GM12878 (cell line): ENCODE measurements at regions not wholly inside any gene's neighbourhood (a gene's known extent, or its start where the extent isn't known, plus 50 kb on each side); places are given as distances from the start of the nearest gene placed in this dataset.

Source experiments
- ATAC-seq: fragments of 200-7000 bp; cut with Tn5 transposase; 3 replicates; pipeline ENCODE4 v1.9.1; 2020; ENCODE audit warnings: mild to moderate bottlenecking, moderate library complexity
- BruUV-seq: library from RNA; stranded (reverse); fragments of 400-500 nt; replicated peaks from 2 replicates; lab custom pipeline; 2021; lab: Mats Ljungman, UMichigan
- CTCF ChIA-PET: fragments of 300-600 bp; sonication (Branson Sonifier 250); formaldehyde crosslinking; extraction: SDS; loops from one replicate; lab custom pipeline; 2021; ENCODE audit warnings: inconsistent platforms; lab: Yijun Ruan, JAX
- POLR2A ChIA-PET: fragments of 350-600 bp; formaldehyde crosslinking; extraction: SDS; loops from one replicate; lab custom pipeline; 2021; ENCODE audit warnings: inconsistent platforms; lab: Charles Lee
- RAD21 ChIA-PET: fragments of 300-600 bp; sonication (Branson Sonifier 250); formaldehyde crosslinking; loops from one replicate; lab custom pipeline; 2023; ENCODE audit warnings: antibody characterized with exemption; ENCODE audit not compliant: unreplicated experiment; lab: Charles Lee
- SMC1A ChIA-PET: fragments of 300-600 bp; sonication (Branson Sonifier 250); formaldehyde crosslinking; loops from one replicate; lab custom pipeline; 2023; ENCODE audit not compliant: unreplicated experiment, uncharacterized antibody; lab: Charles Lee
- DNase-seq: peaks from one replicate; pipeline ENCODE4 v3.0.0-alpha.2; 2011; ENCODE audit warnings: low read depth, low spot score
- FAIRE-seq: peaks from 3 replicates; lab custom pipeline; 2011; peaks lifted over from hg19 to GRCh38; lab: Jason Lieb, UNC
- H2AFZ ChIP-seq: 2 replicates; pipeline ENCODE4 v1.6.0; 2011; ENCODE audit warnings: low read depth, low read length, control low read depth; ENCODE audit not compliant: control insufficient read depth
- H3K27ac ChIP-seq: 2 replicates; pipeline ENCODE4 v1.5.1; 2011; ENCODE audit warnings: control low read depth; ENCODE audit not compliant: control insufficient read depth, insufficient read depth
- H3K27me3 ChIP-seq, 2 experiments: replicated peaks in 1 of 2; 2 replicates each; pipeline versions ENCODE4 v1.6.0 to v1.6.1; 2011; ENCODE audit warnings: low read length in 1 of 2; ENCODE audit not compliant: control insufficient read depth in 2 of 2, insufficient read depth in 2 of 2
- H3K36me3 ChIP-seq, 2 experiments: 2 replicates each; pipeline ENCODE4 v1.5.1; 2011; ENCODE audit warnings: low read length in 1 of 2; ENCODE audit not compliant: control insufficient read depth in 2 of 2, insufficient read depth in 2 of 2
- H3K4me1 ChIP-seq: 2 replicates; pipeline ENCODE4 v1.6.1; 2011; ENCODE audit warnings: mild to moderate bottlenecking, low read length, moderate library complexity, mixed read lengths; ENCODE audit not compliant: control insufficient read depth, insufficient read depth
- H3K4me2 ChIP-seq: 2 replicates; pipeline ENCODE4 v1.6.0; 2011; ENCODE audit warnings: control low read depth; ENCODE audit not compliant: control insufficient read depth, insufficient read depth
- H3K4me3 ChIP-seq: fragments of 200-600 bp; sonication (generic); 2 replicates; pipeline ENCODE4 v1.5.1; 2016
- H3K79me2 ChIP-seq: 2 replicates; pipeline ENCODE4 v1.6.0; 2011; ENCODE audit warnings: low read length; ENCODE audit not compliant: control insufficient read depth, insufficient read depth
- H3K9ac ChIP-seq: 2 replicates; pipeline ENCODE4 v1.8.0; 2011; ENCODE audit warnings: low read length, control low read depth, mixed read lengths; ENCODE audit not compliant: control insufficient read depth, insufficient read depth
- H3K9me3 ChIP-seq: replicated peaks from 3 replicates; pipeline ENCODE4 v1.5.1; 2011; ENCODE audit warnings: mild to moderate bottlenecking, low read length; ENCODE audit not compliant: control insufficient read depth, insufficient read depth
- H4K20me1 ChIP-seq: 2 replicates; pipeline ENCODE4 v1.6.0; 2011; ENCODE audit not compliant: control insufficient read depth, insufficient read depth
- BCLAF1 ChIP-seq: fragments of 450-650 bp; IDR thresholded peaks from 2 replicates; pipeline ENCODE4 v1.6.1; 2017; ENCODE audit warnings: antibody characterized with exemption, mild to moderate bottlenecking, moderate library complexity
- CEBPZ ChIP-seq: fragments of 150-350 bp; IDR thresholded peaks from 2 replicates; pipeline ENCODE4 v1.6.1; 2016; ENCODE audit warnings: low read depth, low read length
- CHD2 ChIP-seq: IDR thresholded peaks from 2 replicates; pipeline ENCODE4 v1.6.1; 2011; ENCODE audit warnings: low read depth, low read length, improper control_type of control experiment, borderline replicate concordance
- CHD4 ChIP-seq: fragments of 200-600 bp; sonication (generic); IDR thresholded peaks from 2 replicates; pipeline ENCODE4 v1.6.1; 2016; ENCODE audit warnings: mild to moderate bottlenecking
- IKZF2 ChIP-seq, 2 experiments: fragments of 450-650 bp; IDR thresholded peaks; 2 replicates each; pipeline ENCODE4 v1.6.1; 2017; ENCODE audit warnings: mild to moderate bottlenecking in 2 of 2, moderate library complexity in 2 of 2
- TARDBP ChIP-seq: IDR thresholded peaks from 2 replicates; pipeline ENCODE4 v1.6.1; 2016; ENCODE audit warnings: borderline replicate concordance
- TCF3 ChIP-seq: IDR thresholded peaks from 2 replicates; pipeline ENCODE4 v1.6.1; 2012; ENCODE audit warnings: low read depth, mild to moderate bottlenecking, low read length, borderline replicate concordance; ENCODE audit not compliant: insufficient read depth
- WGBS: methylation state at CpG from one replicate; pipeline ENCODE4 v1.1.6; 2016; ENCODE audit warnings: low lambda C conversion rate; ENCODE audit not compliant: insufficient replicate concordance, insufficient coverage; ENCODE audit errors: missing lambda C conversion rate; 5-methylcytosine and 5-hydroxymethylcytosine counted together
- in situ Hi-C: fragments of 300-500 bp; cut with MboI; formaldehyde crosslinking; loops from 9 replicates; pipeline ENCODE4 v1.14.3; 2018; ENCODE audit warnings: mixed read lengths
- intact Hi-C: fragments of 100-400 bp; cut with micrococcal nuclease; formaldehyde crosslinking; loops from one replicate; pipeline ENCODE4 v1.14.2; 2022; ENCODE audit not compliant: unreplicated experiment

GRCh38 chr11:122062763-122063162, 53.3 kb downstream of the BLID start:
- BruUV-seq: no TSS peak
- FAIRE-seq (no peak), ATAC-seq (no peak), DNase-seq (no peak)
- ChIA-PET RAD21 (no interaction called here), CTCF (interaction anchor here (0.8 kb wide), 1 partner anchor 1827 kb away, joined by 3 read pairs; no protein-coding TSS in a partner anchor), SMC1A (no interaction called here), POLR2A (no interaction called here)
- H3K27ac ChIP-seq: no peak overlapping the region
- H4K20me1 ChIP-seq: no peaks in the 10 kb centered on the region
- in situ Hi-C loops (no loop called here), intact Hi-C loops (no loop called here)
- no peak overlapping the region for H2AFZ ChIP-seq
- no peak overlapping the region for H3K4me2 ChIP-seq
- no peaks in the 10 kb centered on the region for H3K36me3 ChIP-seq
- no peaks in the 10 kb centered on the region for H3K4me1 ChIP-seq
- no peaks in the 10 kb centered on the region for H3K27me3 ChIP-seq
- no peak overlapping the region for H3K4me3 ChIP-seq
- no peaks in the 10 kb centered on the region for H3K79me2 ChIP-seq
- no peak for TF ChIP-seq CHD2
- no peak for TF ChIP-seq CEBPZ
- no peak for TF ChIP-seq TCF3
- TF ChIP-seq CHD4: no peak
- TF ChIP-seq IKZF2 (IDR thresholded peaks at IDR 0.05): no peak
- TF ChIP-seq BCLAF1: no peak
- no peak for TF ChIP-seq TARDBP
- no peaks in the 10 kb centered on the region; the same call in 2 of the 3 replicates for H3K9me3 ChIP-seq
- WGBS: 13% methylated on average over 4 of the region's 4 CpGs
- H3K9ac ChIP-seq: no peak overlapping the region
